Coronary artery (tissue), 2 donors: ENCODE measurements at regions not wholly inside any gene's neighbourhood (a gene's known extent, or its start where the extent isn't known, plus 50 kb on each side); places are given as distances from the start of the nearest gene placed in this dataset.

Source experiments
- DNase-seq: peaks from one replicate; pipeline ENCODE4 v3.0.0-alpha.2; 2017; ENCODE audit warnings: low spot score
- H3K27ac ChIP-seq, 2 donors: fragments of 200-600 bp; sonication (generic); one replicate each; pipeline ENCODE4 v1.5.1; 2016 to 2019
- H3K4me3 ChIP-seq: fragments of 200-600 bp; sonication (generic); 2 replicates; pipeline ENCODE4 v1.5.1; 2016; ENCODE audit warnings: mild to moderate bottlenecking, moderate library complexity
- CTCF ChIP-seq: fragments of 200-600 bp; sonication (generic); IDR thresholded peaks from one replicate; pipeline ENCODE4 v1.5.1; 2019; ENCODE audit warnings: antibody characterized with exemption

DNA sequence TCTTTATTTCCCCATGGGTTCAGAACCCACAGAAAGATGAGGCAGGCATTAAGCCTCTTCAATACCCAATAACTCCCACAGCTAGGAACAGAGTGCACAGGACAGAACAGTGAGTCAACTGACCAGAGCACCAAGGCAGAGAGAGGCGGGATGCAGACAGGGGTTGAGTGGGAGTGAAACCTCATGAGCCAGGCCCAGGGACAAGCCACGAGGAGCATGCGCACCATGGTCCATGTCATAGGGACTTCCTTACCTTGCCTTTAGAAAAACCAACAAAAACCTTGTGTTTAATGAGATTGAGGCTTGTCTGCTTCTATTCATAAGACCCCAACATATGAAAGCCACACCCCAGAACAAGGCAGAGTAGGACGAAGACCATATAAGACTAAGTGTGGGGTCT lies 330.6 kb downstream of the DEPDC1B start:
- TF ChIP-seq CTCF = no peak
- Histone ChIP-seq H3K27ac (no peak overlapping the region), H3K4me3 (no peak overlapping the region)
- no peak for DNase-seq

GRCh38 chr5:60368100-60368499 lies 331.9 kb downstream of the DEPDC1B start:
- DNase-seq = no peak
- H3K27ac ChIP-seq = no peak overlapping the region
- no peak overlapping the region for H3K4me3 ChIP-seq
- no peak for TF ChIP-seq CTCF

DNA sequence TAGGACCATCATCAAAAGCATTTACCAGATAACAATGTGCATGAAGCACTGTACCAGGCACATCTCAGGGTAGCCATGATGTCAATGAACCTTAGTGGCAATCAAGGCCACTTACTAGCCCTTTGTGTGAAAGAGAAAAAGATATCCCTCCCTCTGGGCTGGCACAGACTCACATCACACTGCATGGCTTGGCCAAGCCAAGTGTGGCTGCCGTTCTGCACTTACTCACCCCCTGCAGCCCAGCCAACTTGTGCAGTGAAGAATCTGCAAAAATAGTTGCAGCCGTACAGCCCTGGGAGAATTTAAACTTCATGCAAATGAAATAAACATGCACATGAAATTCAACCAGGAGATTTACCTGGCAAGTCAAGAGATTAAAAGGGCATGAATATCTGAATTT lies 333.5 kb downstream of the DEPDC1B start:
- H3K27ac ChIP-seq = peak overlapping the region in 1 of 2 donors; percentile 40
- no peak overlapping the region for H3K4me3 ChIP-seq
- no peak for DNase-seq
- TF ChIP-seq CTCF = no peak

- Histone ChIP-seq H3K4me3 (no peak overlapping the region), H3K27ac (no peak overlapping the region)
- TF ChIP-seq CTCF = no peak
- DNase-seq = no peak
Observed at GRCh38 chr5:60365001-60365400, 335.0 kb downstream of the DEPDC1B start.

GRCh38 chr5:60362158-60362557 lies 337.8 kb downstream of the DEPDC1B start:
- no peak for TF ChIP-seq CTCF
- DNase-seq = no peak
- no peak overlapping the region for H3K4me3 ChIP-seq
- H3K27ac ChIP-seq = no peak overlapping the region

GRCh38 chr5:60360355-60360754 lies 339.6 kb downstream of the DEPDC1B start:
- TF ChIP-seq CTCF = no peak
- H3K27ac ChIP-seq = no peak overlapping the region
- no peak overlapping the region for H3K4me3 ChIP-seq
- DNase-seq = no peak

DNA sequence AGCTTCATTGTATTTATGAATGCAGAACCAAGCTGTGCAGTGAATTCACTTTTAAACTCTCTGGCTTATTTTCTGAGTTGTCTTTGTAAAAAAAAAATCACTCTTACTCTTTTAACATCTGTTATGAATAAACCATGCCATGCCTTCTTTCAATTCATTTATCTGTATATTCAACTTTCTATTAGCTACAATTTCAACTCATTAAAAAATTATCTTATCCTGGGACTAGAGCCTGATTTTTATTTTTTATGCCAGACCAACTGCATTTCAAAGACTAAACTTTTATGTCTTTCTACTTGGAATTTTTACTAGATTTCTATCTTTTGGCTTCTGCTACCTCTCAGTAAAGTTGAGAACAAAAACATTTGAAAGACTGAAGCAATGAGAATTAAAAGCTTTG lies 342.7 kb downstream of the DEPDC1B start:
- Histone ChIP-seq H3K4me3 (no peak overlapping the region), H3K27ac (no peak overlapping the region)
- no peak for DNase-seq
- TF ChIP-seq CTCF = no peak
